ENCODE measurements at regions not wholly inside any gene's neighbourhood (a gene's known extent, or its start where the extent isn't known, plus 50 kb on each side); places are given as distances from the start of the nearest gene placed in this dataset.

GRCh38 chr6:6859722-6860121 lies 248.0 kb upstream of the RREB1 start:
- BruUV-seq (replicated peaks): no TSS peak
- TF ChIP-seq, protein P1, sequence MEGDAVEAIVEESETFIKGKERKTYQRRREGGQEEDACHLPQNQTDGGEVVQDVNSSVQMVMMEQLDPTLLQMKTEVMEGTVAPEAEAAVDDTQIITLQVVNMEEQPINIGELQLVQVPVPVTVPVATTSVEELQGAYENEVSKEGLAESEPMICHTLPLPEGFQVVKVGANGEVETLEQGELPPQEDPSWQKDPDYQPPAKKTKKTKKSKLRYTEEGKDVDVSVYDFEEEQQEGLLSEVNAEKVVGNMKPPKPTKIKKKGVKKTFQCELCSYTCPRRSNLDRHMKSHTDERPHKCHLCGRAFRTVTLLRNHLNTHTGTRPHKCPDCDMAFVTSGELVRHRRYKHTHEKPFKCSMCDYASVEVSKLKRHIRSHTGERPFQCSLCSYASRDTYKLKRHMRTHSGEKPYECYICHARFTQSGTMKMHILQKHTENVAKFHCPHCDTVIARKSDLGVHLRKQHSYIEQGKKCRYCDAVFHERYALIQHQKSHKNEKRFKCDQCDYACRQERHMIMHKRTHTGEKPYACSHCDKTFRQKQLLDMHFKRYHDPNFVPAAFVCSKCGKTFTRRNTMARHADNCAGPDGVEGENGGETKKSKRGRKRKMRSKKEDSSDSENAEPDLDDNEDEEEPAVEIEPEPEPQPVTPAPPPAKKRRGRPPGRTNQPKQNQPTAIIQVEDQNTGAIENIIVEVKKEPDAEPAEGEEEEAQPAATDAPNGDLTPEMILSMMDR (IDR thresholded peaks at IDR 0.05; ENCODE audit: unreplicated experiment): no peak
- Mint-ChIP-seq H3K27me3 (ENCODE audit: insufficient read depth, unreplicated experiment) (no peaks in the 10 kb centered on the region), H3K27ac (ENCODE audit: low read depth, unreplicated experiment) (no peak overlapping the region), H3K4me3 (ENCODE audit: unreplicated experiment) (no peak overlapping the region), H3K36me3 (ENCODE audit: insufficient read depth, unreplicated experiment) (peaks cover 8% of the 10 kb centered on the region), H3K9me3 (ENCODE audit: unreplicated experiment) (no peaks in the 10 kb centered on the region), H3K4me1 (ENCODE audit: insufficient read depth, unreplicated experiment) (peaks cover 31% of the 10 kb centered on the region)
- CTCF ChIA-PET: no interaction called here
- intact Hi-C loops (cut with micrococcal nuclease): no loop called here
- POLR2A ChIA-PET: interaction anchor here (0.6 kb wide), 1 partner anchor 33 kb away, joined by 3 read pairs; no protein-coding TSS in a partner anchor
- no peak for DNase-seq (ENCODE audit: unreplicated experiment)

GRCh38 chr6:6860863-6861262 lies 246.9 kb upstream of the RREB1 start:
- H3K36me3 Mint-ChIP-seq (ENCODE audit: insufficient read depth, unreplicated experiment): peaks cover 8% of the 10 kb centered on the region
- TF ChIP-seq, protein P1 (IDR thresholded peaks at IDR 0.05; ENCODE audit: unreplicated experiment): no peak
- intact Hi-C loops (cut with micrococcal nuclease): no loop called here
- no peak overlapping the region for H3K4me3 Mint-ChIP-seq (ENCODE audit: unreplicated experiment)
- POLR2A ChIA-PET: no interaction called here
- H3K9me3 Mint-ChIP-seq (ENCODE audit: unreplicated experiment): no peaks in the 10 kb centered on the region
- peak overlapping the region; percentile 18 for H3K27ac Mint-ChIP-seq (ENCODE audit: low read depth, unreplicated experiment)
- BruUV-seq (replicated peaks): no TSS peak
- peaks cover 26% of the 10 kb centered on the region for H3K4me1 Mint-ChIP-seq (ENCODE audit: insufficient read depth, unreplicated experiment)
- no peak for DNase-seq (ENCODE audit: unreplicated experiment)
- CTCF ChIA-PET: no interaction called here
- H3K27me3 Mint-ChIP-seq (ENCODE audit: insufficient read depth, unreplicated experiment): no peaks in the 10 kb centered on the region

GRCh38 chr6:6861351-6861894 lies 246.3 kb upstream of the RREB1 start:
- intact Hi-C loops (cut with micrococcal nuclease): no loop called here
- ChIA-PET CTCF (no interaction called here), POLR2A (no interaction called here)
- no peak for DNase-seq (ENCODE audit: unreplicated experiment)
- Mint-ChIP-seq H3K27ac (ENCODE audit: low read depth, unreplicated experiment) (no peak overlapping the region), H3K4me3 (ENCODE audit: unreplicated experiment) (no peak overlapping the region), H3K4me1 (ENCODE audit: insufficient read depth, unreplicated experiment) (peaks cover 20% of the 10 kb centered on the region), H3K36me3 (ENCODE audit: insufficient read depth, unreplicated experiment) (peaks cover 8% of the 10 kb centered on the region), H3K27me3 (ENCODE audit: insufficient read depth, unreplicated experiment) (no peaks in the 10 kb centered on the region), H3K9me3 (ENCODE audit: unreplicated experiment) (no peaks in the 10 kb centered on the region)
- no TSS peak for BruUV-seq (replicated peaks)
- TF ChIP-seq, protein P1 (IDR thresholded peaks at IDR 0.05; ENCODE audit: unreplicated experiment): no peak

DNA sequence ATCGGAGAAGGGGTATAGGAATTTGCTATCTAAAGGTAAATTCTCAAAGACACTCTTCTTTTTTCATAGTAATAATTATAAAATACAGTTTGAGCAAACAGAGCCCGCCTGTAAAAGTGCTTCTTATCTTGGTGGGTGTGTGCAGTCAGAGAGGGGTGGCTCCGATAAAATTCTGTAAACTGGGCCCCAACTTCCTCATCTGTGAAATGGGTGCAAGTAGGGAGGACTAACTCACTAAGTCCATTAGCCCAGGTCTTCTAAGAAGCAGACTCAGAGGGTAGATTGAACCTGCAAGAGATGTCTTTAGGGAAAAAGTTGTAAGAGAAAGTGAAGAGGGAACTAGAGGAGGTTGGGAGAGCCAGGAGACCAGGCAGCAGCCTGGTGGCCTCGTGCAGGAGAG lies 245.8 kb upstream of the RREB1 start:
- TF ChIP-seq, protein P1 (IDR thresholded peaks at IDR 0.05; ENCODE audit: unreplicated experiment): no peak
- H3K9me3 Mint-ChIP-seq (ENCODE audit: unreplicated experiment): no peaks in the 10 kb centered on the region
- peaks cover 15% of the 10 kb centered on the region for H3K4me1 Mint-ChIP-seq (ENCODE audit: insufficient read depth, unreplicated experiment)
- DNase-seq (ENCODE audit: unreplicated experiment): no peak
- ChIA-PET POLR2A (no interaction called here), CTCF (no interaction called here)
- BruUV-seq (replicated peaks): no TSS peak
- peaks cover 3% of the 10 kb centered on the region for H3K36me3 Mint-ChIP-seq (ENCODE audit: insufficient read depth, unreplicated experiment)
- no peak overlapping the region for H3K4me3 Mint-ChIP-seq (ENCODE audit: unreplicated experiment)
- intact Hi-C loops (cut with micrococcal nuclease): no loop called here
- no peak overlapping the region for H3K27ac Mint-ChIP-seq (ENCODE audit: low read depth, unreplicated experiment)
- no peaks in the 10 kb centered on the region for H3K27me3 Mint-ChIP-seq (ENCODE audit: insufficient read depth, unreplicated experiment)

All from MCF 10A (cell line).